HT1080 (cell line): ENCODE measurements at regions not wholly inside any gene's neighbourhood (a gene's known extent, or its start where the extent isn't known, plus 50 kb on each side); places are given as distances from the start of the nearest gene placed in this dataset.
"Not testable (repeated sequence)": the region's sequence is repeated elsewhere in the genome, so short reads cannot be mapped to it uniquely, and the experiment has no call there.

Source experiments
- DNase-seq: peaks from one replicate; pipeline ENCODE4 v3.0.0-alpha.2; 2015; ENCODE audit warnings: low read depth

DNA sequence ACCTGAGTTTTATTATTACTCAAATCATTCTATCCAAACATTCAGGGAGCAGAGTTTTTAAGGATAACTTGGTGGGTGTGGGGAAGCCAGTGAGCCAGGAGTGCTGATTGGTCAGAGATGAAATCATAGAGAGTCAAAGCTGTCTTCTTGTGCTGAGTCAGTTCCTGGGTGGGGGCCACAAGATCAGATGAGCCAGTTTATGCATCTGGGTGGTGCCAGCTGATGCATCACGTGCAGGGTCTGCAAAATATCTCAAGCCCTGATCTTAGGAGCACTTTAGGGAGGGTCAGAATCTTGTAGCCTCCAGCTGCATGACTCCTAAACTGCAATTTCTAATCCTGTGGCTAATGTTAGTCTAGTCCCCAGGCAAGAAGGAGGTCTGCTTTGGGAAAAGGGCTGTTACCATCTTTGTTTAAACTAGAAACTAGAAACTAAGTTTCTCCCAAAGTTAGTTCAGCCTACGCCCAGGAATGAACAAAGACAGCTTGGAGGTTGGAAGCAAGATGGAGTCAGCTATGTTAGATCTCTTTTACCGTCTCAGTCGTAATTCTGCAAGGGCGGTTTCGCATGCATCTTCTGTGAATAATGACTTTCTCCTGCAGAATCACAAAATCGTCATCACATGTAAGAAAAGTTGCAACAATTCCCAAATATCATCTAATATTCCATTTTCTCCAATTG, 97.5 kb downstream of the ZNF664 start:
- DNase-seq, result peak; percentile 7

GRCh38 chr12:124071075-124071443, 98.0 kb downstream of the ZNF664 start:
- DNase-seq, result no peak

- DNase-seq, result peak; percentile 61
These were observed 100.5 kb downstream of the ZNF664 start for GRCh38 chr12:124073356-124074035.

DNA sequence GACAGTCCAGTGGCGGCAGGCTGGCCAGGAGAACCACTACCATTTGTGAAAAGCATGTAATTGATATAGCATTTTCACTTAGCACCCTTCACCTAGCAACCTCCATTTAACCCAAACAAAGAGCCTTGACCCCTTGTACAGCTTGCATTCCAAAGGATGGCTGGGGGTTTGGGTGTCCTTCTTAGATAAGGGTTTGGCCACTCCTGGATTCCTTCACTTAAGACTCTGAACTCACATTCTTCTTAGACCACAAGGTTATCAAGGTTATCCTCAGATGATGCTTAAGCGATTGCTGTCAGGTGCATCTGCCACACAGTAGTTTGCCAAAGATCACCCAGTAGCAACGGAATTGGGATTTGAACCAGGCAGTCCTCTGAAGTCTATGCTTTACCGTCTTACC, 102.8 kb downstream of the ZNF664 start:
- no peak for DNase-seq

DNA sequence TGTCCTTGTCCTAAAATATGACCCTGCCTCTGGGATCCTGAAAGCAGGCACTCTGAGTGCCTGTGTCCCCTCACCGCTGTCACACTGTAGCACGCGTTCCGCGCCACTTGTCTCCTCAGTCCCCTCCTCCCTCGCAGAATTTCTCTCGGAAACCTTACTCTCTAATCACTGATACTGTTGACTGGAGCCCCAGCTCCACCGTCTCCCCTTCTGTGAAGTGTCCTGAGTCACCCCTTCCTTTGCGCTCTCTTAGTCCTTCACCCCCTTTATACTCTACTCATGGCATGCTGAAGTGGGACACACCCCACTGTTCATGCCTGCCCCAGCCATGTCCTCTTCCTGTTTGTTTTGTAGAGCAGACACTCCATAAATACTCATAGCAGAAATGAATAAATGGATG, 104.7 kb downstream of the ZNF664 start:
- DNase-seq, result no peak

GRCh38 chr12:124078800-124079199, 105.8 kb downstream of the ZNF664 start:
- no peak for DNase-seq

DNA sequence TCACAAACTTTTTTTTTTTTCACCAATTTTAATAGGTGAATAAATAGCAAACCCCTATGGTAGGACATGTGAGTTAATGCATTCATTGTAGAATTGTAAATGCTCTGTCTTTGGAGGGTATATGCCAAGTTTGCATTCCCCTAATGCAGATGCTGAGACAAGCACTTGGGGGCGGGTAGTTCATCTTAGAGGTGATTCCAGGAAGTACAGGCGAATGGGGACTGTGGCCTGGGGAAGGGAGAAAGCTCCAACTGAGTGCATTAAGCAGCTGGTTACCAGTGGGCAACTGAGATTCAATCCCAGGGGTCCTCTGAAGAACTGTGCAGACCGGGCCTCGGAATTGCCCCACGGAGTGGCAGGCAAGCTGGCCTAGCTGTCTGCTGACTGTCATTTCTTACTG, 107.6 kb downstream of the ZNF664 start:
- no peak for DNase-seq

- no peak for DNase-seq
These were observed 109.0 kb downstream of the ZNF664 start for GRCh38 chr12:124082012-124082411.

- no peak for DNase-seq
These were observed 109.7 kb downstream of the ZNF664 start for GRCh38 chr12:124082687-124083086.

GRCh38 chr12:124083708-124084107, 110.7 kb downstream of the ZNF664 start:
- no peak for DNase-seq

DNA sequence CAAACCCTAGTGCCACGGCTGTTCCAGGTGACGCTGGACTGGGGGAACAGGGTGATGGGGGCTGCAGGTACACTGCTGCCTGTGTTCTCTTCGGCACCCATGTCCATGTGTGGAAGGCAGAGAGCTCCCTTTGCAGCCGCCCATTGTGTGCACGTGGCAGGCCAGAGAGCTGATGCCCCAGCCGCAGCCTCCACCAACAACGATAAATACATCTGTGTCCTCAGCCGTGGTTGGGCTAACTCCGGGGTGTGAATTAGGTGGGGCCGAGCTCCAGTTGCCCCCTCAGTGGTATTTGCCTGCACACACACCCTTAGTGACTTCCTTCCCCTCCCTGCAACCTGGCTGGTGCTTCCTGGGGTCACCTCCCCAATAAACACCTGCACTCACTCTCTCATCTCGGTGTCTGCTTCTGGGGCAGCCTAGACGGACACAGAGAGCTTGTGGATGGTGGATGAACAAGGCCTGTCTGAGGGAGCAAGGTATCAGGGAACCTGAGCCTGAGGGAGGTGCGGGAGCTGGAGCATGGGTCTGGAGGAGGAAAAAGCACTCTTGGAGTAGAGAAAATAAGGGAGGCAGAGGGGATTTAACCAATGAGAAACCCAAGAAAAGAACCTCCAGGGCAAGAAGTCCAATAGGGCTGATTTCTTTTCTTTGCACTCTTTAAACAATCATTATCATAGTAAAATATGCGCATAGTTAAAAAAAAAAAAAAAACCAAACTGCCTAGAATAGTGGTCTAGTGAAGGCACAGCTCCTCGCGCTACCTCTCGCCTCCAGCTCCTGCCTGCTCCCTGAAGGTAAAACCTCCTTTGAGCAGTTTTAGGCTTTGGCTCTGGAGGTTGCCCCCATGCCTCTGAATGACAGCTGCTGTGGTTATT, 112.6 kb downstream of the ZNF664 start:
- DNase-seq, result no peak

DNA sequence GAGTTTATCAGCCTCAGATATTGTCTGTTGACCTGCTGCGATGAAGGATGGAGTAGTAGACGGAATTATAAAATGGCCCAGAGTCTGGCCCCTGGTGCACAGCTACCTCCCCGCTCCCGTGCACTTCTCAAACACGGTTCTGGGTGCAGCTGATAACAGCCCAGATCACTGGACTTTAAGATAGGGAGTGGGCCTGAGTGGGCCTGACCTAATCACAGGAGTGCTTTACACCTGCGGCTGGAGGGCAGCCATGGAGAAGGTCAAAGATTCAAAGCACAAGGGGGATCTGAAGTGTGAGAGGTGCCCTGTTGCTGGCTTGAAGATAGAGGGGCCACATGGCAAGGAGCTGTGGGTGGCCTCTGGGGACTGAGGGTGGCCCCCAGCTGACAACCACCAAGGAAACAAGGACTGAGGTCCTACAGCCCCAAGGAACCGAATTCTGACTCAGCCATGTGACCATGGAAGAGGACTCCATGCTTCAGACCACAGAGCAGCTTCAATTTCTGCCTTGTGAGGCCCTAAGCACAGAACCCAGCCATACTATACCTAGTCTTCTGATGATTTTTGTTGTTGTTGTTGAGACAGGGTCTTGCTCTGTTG, 113.4 kb downstream of the ZNF664 start:
- DNase-seq, result no peak

GRCh38 chr12:124087266-124088051, 114.4 kb downstream of the ZNF664 start:
- no peak for DNase-seq

DNA sequence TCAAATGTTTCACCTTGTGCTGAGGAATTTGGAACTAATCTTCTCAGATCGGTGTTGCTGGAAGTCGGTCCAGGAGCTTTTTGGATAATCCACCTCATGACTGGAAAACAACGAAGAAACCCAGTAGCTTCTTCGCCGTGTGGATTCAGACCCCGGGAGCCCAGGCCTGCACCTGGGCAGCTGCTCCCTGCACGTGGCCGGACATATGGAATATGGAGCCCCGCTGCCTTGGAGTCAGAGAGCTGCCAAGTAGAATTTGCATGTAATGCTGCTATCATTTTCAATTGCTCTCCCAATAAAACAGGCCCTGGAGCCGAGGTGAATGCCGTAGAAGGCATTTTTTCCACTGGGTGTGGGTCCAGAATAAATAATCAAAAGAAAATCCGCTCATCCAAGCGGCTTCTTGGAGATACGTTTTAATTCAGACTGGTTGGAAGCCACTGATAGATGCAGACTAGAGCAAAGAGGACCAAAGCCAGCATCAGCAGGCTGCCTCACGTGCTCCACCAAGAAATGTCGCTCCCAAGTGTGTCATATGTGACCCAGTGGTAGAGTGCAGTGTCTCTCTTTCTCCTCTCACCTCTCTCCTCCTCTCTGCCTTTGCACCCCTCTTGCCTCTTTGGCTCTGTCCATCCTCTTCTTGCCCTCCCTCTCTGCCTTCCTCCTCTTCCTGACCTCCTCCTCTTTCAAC, 115.3 kb downstream of the ZNF664 start:
- no peak for DNase-seq

GRCh38 chr12:124089181-124089914, 116.3 kb downstream of the ZNF664 start:
- DNase-seq, result not testable (repeated sequence)

DNA sequence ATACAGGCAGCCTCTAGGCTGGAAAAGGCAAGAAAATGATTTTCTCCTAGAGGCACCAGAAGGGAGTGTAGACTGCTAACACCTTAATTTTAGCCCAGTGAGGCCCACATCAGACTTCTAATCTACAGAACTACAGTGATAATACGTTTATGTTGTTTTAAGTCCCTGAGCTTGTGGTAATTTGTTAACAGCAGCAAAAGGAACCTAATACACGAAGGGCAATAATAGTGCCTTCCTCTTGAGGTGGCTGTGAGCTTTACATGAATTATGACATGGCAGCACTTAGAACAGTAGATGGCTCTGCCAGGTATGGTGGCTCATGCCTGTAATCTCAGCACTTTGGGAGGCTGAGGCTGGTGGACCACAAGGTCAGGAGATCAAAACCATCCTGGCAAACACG, 118.8 kb downstream of the ZNF664 start:
- no peak for DNase-seq

- DNase-seq, result not testable (repeated sequence)
These were observed 119.5 kb downstream of the ZNF664 start for GRCh38 chr12:124092532-124092931.

DNA sequence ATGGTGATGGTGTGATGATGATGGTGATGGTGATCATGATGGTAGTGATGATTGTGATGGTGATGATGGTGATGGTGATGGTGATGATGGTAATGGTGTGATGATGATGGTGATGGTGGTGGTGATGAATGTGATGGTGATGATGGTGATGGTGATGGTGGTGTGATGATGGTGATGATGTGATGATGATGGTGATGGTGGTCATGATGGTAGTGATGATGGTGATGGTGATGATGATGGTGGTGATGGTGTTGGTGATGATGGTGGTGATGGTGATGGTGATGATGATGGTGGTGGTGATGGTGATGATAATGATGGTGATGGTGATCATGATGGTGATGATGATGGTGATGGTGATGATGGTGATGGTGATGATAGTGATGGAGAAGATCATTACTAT, 120.3 kb downstream of the ZNF664 start:
- no peak for DNase-seq

GRCh38 chr12:124094188-124094587, 121.2 kb downstream of the ZNF664 start:
- no peak for DNase-seq

DNA sequence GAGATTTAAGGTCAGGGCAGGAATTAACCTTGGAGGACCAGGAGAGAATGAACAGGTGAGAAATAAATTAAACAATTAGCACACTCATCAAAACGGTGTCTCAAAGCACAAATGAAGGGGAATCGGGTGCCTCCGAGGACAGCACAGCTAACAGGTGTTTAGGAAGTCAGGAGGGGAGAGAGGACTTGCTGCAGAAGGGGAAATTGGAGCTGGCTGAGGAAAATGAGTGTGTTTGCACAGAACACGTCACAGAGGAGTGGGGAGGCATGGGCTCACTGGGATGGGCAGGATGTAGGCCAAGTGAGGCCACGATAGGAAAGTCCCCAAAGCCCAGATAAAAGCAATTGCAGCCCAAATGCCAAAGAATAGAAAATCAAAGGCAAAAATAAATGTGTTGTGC, 121.7 kb downstream of the ZNF664 start:
- no peak for DNase-seq
